Heart left ventricle (tissue), 13 donors: ENCODE measurements at regions not wholly inside any gene's neighbourhood (a gene's known extent, or its start where the extent isn't known, plus 50 kb on each side); places are given as distances from the start of the nearest gene placed in this dataset.

Source experiments
- POLR2A ChIP-seq, 2 donors: fragments of 450-650 bp; IDR thresholded peaks; one replicate each; pipeline ENCODE4 v1.6.1; 2017; ENCODE audit warnings: antibody characterized with exemption in 2 of 2, mild to moderate bottlenecking in 2 of 2, moderate library complexity in 2 of 2
- TF ChIP-seq, protein P1 (sequence below), 12 donors: fragments of 200-600 bp; sonication (generic) in 4 of 12; IDR thresholded peaks; one replicate each; pipeline versions ENCODE4 v1.5.0 to v1.8.0; 2018 to 2022; ENCODE audit warnings: antibody characterized with exemption in 12 of 12, mild to moderate bottlenecking in 5 of 12
- donor health status: ischemic (EF 13 %, LVEDD 7.1; RV severe dilation, severe dysfunction).
- donor health status: DM: no; HTN: yes; CAD: no.
- donor health status: DM: no; HTN: no; CAD: no.
- donor health status: ischemic (EF 25% LVEDD 6.9; RV normal size, moderate dysfunction).
- donor health status: ischemic (EF 25% LVEDD 5.7; RV mildly dilated, moderate dysfunction).
- donor health status: ischemic (EF 35%, LVEDD 5.7; RV mildly dilated, moderate dysfunction).
- donor health status: nonischemic (EF 11% LVEDD 7.7; RV severe dilation, severe dysfunction).
- donor health status: DM: yes; HTN: yes; CAD: no.
- donor health status: PGD.
- donor health status: ischemic (EF 29% LVEDD 5.4; RV normal size, mild dysfunction).
- donor health status: nonischemic (EF 23%, LVEDD 6.1; RV moderate dilation, normal function).

- TF ChIP-seq, protein P1, sequence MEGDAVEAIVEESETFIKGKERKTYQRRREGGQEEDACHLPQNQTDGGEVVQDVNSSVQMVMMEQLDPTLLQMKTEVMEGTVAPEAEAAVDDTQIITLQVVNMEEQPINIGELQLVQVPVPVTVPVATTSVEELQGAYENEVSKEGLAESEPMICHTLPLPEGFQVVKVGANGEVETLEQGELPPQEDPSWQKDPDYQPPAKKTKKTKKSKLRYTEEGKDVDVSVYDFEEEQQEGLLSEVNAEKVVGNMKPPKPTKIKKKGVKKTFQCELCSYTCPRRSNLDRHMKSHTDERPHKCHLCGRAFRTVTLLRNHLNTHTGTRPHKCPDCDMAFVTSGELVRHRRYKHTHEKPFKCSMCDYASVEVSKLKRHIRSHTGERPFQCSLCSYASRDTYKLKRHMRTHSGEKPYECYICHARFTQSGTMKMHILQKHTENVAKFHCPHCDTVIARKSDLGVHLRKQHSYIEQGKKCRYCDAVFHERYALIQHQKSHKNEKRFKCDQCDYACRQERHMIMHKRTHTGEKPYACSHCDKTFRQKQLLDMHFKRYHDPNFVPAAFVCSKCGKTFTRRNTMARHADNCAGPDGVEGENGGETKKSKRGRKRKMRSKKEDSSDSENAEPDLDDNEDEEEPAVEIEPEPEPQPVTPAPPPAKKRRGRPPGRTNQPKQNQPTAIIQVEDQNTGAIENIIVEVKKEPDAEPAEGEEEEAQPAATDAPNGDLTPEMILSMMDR (IDR thresholded peaks at IDR 0.05) = no peak
- TF ChIP-seq POLR2A (IDR thresholded peaks at IDR 0.05) = no peak
Measured at GRCh38 chr3:102030661-102031060, 181.3 kb downstream of the NFKBIZ start.
